Liver (tissue), 8 donors: ENCODE measurements at regions not wholly inside any gene's neighbourhood (a gene's known extent, or its start where the extent isn't known, plus 50 kb on each side); places are given as distances from the start of the nearest gene placed in this dataset.

Source experiments
- DNase-seq: peaks from one replicate; pipeline ENCODE4 v3.0.0-alpha.2; 2017; ENCODE audit warnings: low spot score
- H3K27ac ChIP-seq, 2 donors: one replicate each; pipeline ENCODE4 v1.7.0; 2013; ENCODE audit warnings: inconsistent platforms in 2 of 2, low read length in 2 of 2, control low read depth in 1 of 2, low read depth in 1 of 2, mild to moderate bottlenecking in 1 of 2
- H3K27me3 ChIP-seq, 4 donors: one replicate each; pipeline versions ENCODE4 v1.6.1 to v1.7.0; 2013; ENCODE audit warnings: low read length in 3 of 4, inconsistent platforms in 1 of 4, mild to moderate bottlenecking in 1 of 4, moderate library complexity in 1 of 4; ENCODE audit not compliant: control insufficient read depth in 4 of 4, insufficient read depth in 4 of 4
- H3K36me3 ChIP-seq, 4 donors: one replicate each; pipeline versions ENCODE4 v1.6.1 to v1.7.0; 2013; ENCODE audit warnings: low read length in 3 of 4, mild to moderate bottlenecking in 3 of 4, low read depth in 1 of 4, moderate library complexity in 1 of 4; ENCODE audit not compliant: control insufficient read depth in 4 of 4, insufficient read depth in 3 of 4
- H3K4me1 ChIP-seq, 4 donors: one replicate each; pipeline versions ENCODE4 v1.6.1 to v1.7.0; 2013; ENCODE audit warnings: low read length in 3 of 4, mild to moderate bottlenecking in 3 of 4, moderate library complexity in 1 of 4; ENCODE audit not compliant: control insufficient read depth in 4 of 4, insufficient read depth in 4 of 4
- H3K4me3 ChIP-seq, 3 donors: one replicate each; pipeline versions ENCODE4 v1.6.1 to v1.7.0; 2013; ENCODE audit warnings: low read length in 3 of 3, control low read depth in 1 of 3, low read depth in 1 of 3, mild to moderate bottlenecking in 1 of 3
- H3K9ac ChIP-seq, 2 donors: one replicate each; pipeline ENCODE4 v1.7.0; 2013; ENCODE audit warnings: low read length in 2 of 2, mild to moderate bottlenecking in 2 of 2, moderate library complexity in 2 of 2, control low read depth in 1 of 2, low read depth in 1 of 2
- H3K9me3 ChIP-seq, 4 donors: one replicate each; pipeline versions ENCODE4 v1.6.1 to v1.7.0; 2013; ENCODE audit warnings: low read length in 3 of 4; ENCODE audit not compliant: control insufficient read depth in 4 of 4
- ATF3 ChIP-seq: IDR thresholded peaks from 2 replicates; pipeline ENCODE4 v1.6.1; 2016; ENCODE audit warnings: antibody characterized with exemption
- CTCF ChIP-seq: fragments of 150-350 bp; IDR thresholded peaks from 2 replicates; pipeline ENCODE4 v1.5.1; 2017; ENCODE audit warnings: improper control_type of control experiment, low read depth, low read length; ENCODE audit not compliant: missing input control
- EGR1 ChIP-seq, 2 donors: IDR thresholded peaks; 2 replicates each; pipeline ENCODE4 v1.6.1; 2016 to 2018; ENCODE audit warnings: antibody characterized with exemption in 2 of 2, low read depth in 2 of 2
- FOXA1 ChIP-seq: IDR thresholded peaks from 2 replicates; pipeline ENCODE4 v1.6.1; 2016; ENCODE audit warnings: antibody characterized with exemption
- FOXA2 ChIP-seq: IDR thresholded peaks from 2 replicates; pipeline ENCODE4 v1.6.1; 2016; ENCODE audit warnings: antibody characterized with exemption
- HNF4A ChIP-seq, 2 donors: conservative IDR thresholded peaks; 2 replicates each; pipeline ENCODE4 v1.6.1; 2016; ENCODE audit warnings: antibody characterized with exemption in 2 of 2, mild to moderate bottlenecking in 2 of 2
- HNF4G ChIP-seq: IDR thresholded peaks from 2 replicates; pipeline ENCODE4 v1.6.1; 2016; ENCODE audit warnings: antibody characterized with exemption
- JUND ChIP-seq, 2 donors: IDR thresholded peaks; 2 replicates each; pipeline ENCODE4 v1.6.1; 2016; ENCODE audit warnings: antibody characterized with exemption in 2 of 2
- MAX ChIP-seq: IDR thresholded peaks from 2 replicates; pipeline ENCODE4 v1.6.1; 2016; ENCODE audit warnings: antibody characterized with exemption
- NR2F2 ChIP-seq: IDR thresholded peaks from 2 replicates; pipeline ENCODE4 v1.6.1; 2016; ENCODE audit warnings: antibody characterized with exemption
- RAD21 ChIP-seq, 2 donors: IDR thresholded peaks; 2 replicates each; pipeline ENCODE4 v1.6.1; 2016; ENCODE audit warnings: antibody characterized with exemption in 2 of 2, mild to moderate bottlenecking in 2 of 2
- REST ChIP-seq: IDR thresholded peaks from 2 replicates; pipeline ENCODE4 v1.6.1; 2016; ENCODE audit warnings: antibody characterized with exemption, mild to moderate bottlenecking
- RXRA ChIP-seq, 2 donors: IDR thresholded peaks; 2 replicates each; pipeline ENCODE4 v1.6.1; 2017 to 2018; ENCODE audit warnings: antibody characterized with exemption in 2 of 2, mild to moderate bottlenecking in 1 of 2
- SP1 ChIP-seq: IDR thresholded peaks from 2 replicates; pipeline ENCODE4 v1.6.1; 2018; ENCODE audit warnings: antibody characterized with exemption, mild to moderate bottlenecking
- TAF1 ChIP-seq: conservative IDR thresholded peaks from 2 replicates; pipeline ENCODE4 v1.6.1; 2016; ENCODE audit warnings: antibody characterized with exemption, mild to moderate bottlenecking
- YY1 ChIP-seq: IDR thresholded peaks from 2 replicates; pipeline ENCODE4 v1.6.1; 2016; ENCODE audit warnings: antibody characterized with exemption, mild to moderate bottlenecking
- ZBTB33 ChIP-seq: IDR thresholded peaks from 2 replicates; pipeline ENCODE4 v1.6.1; 2016; ENCODE audit warnings: antibody characterized with exemption
- WGBS: extraction: QIAGEN DNeasy Blood & Tissue Kit; methylation state at CpG from one replicate; pipeline ENCODE4 v1.1.7; 2013; 5-methylcytosine and 5-hydroxymethylcytosine counted together
- donor health status: healthy.
- donor health status: healthy.
- donor health status: healthy.
- donor health status: healthy.
- donor health status: healthy.

- H3K4me3 ChIP-seq = no peak overlapping the region
- H3K9ac ChIP-seq = no peak overlapping the region
- TF ChIP-seq ZBTB33 (no peak), FOXA1 (no peak), HNF4G (no peak), TAF1 (no peak), MAX (no peak), ATF3 (no peak), NR2F2 (no peak), RXRA (IDR thresholded peaks at IDR 0.05) (no peak), EGR1 (IDR thresholded peaks at IDR 0.05; ENCODE audit: low read depth in 2 of 2) (no peak), JUND (IDR thresholded peaks at IDR 0.05) (no peak), REST (no peak), FOXA2 (no peak), HNF4A (conservative IDR thresholded peaks at IDR 0.05) (no peak)
- no peaks in the 10 kb centered on the region for H3K4me1 ChIP-seq
- no peaks in the 10 kb centered on the region for H3K27me3 ChIP-seq
- no peak overlapping the region for H3K27ac ChIP-seq
- H3K36me3 ChIP-seq = no peaks in the 10 kb centered on the region
- no peaks in the 10 kb centered on the region for H3K9me3 ChIP-seq
- WGBS = 52% methylated on average over 5 of the region's 5 CpGs
- DNase-seq = no peak
Measured at GRCh38 chr3:18112674-18113375, 312.3 kb downstream of the SATB1 start.

GRCh38 chr3:18111796-18112232 lies 313.3 kb downstream of the SATB1 start:
- WGBS = 31% methylated on average over 6 of the region's 6 CpGs
- no peaks in the 10 kb centered on the region for H3K4me1 ChIP-seq
- no peak overlapping the region for H3K4me3 ChIP-seq
- DNase-seq = no peak
- H3K36me3 ChIP-seq = no peaks in the 10 kb centered on the region
- no peaks in the 10 kb centered on the region for H3K27me3 ChIP-seq
- H3K9ac ChIP-seq = no peak overlapping the region
- H3K9me3 ChIP-seq = no peaks in the 10 kb centered on the region
- no peak overlapping the region for H3K27ac ChIP-seq
- TF ChIP-seq REST (no peak), ATF3 (no peak), ZBTB33 (no peak), TAF1 (no peak), FOXA2 (no peak), EGR1 (IDR thresholded peaks at IDR 0.05; ENCODE audit: low read depth in 2 of 2) (no peak), YY1 (no peak), SP1 (no peak), HNF4A (conservative IDR thresholded peaks at IDR 0.05) (no peak), CTCF (no peak), RXRA (IDR thresholded peaks at IDR 0.05) (no peak), RAD21 (IDR thresholded peaks at IDR 0.05) (no peak)
